DOHH2 (cell line): ENCODE measurements at regions not wholly inside any gene's neighbourhood (a gene's known extent, or its start where the extent isn't known, plus 50 kb on each side); places are given as distances from the start of the nearest gene placed in this dataset.

Source experiments
- H3F3A ChIP-seq: fragments of 200-600 bp; sonication (generic), shearing (Covaris generic); 2 replicates; pipeline ENCODE4 v1.6.0; 2016; ENCODE audit warnings: antibody characterized with exemption, mild to moderate bottlenecking; ENCODE audit not compliant: control insufficient read depth, insufficient read depth
- H3K27ac ChIP-seq: fragments of 200-600 bp; sonication (generic); 2 replicates; pipeline ENCODE4 v1.5.1; 2014; ENCODE audit warnings: low read depth, mild to moderate bottlenecking, low read length, moderate library complexity
- H3K27me3 ChIP-seq: fragments of 200-600 bp; sonication (generic); 2 replicates; pipeline ENCODE4 v1.6.1; 2014; ENCODE audit warnings: mild to moderate bottlenecking, low read length, mixed read lengths; ENCODE audit not compliant: control insufficient read depth
- H3K36me3 ChIP-seq: fragments of 200-600 bp; sonication (generic); 2 replicates; pipeline ENCODE4 v1.6.1; 2014; ENCODE audit warnings: mild to moderate bottlenecking, low read length, moderate library complexity, mixed read lengths; ENCODE audit not compliant: control insufficient read depth
- H3K4me1 ChIP-seq: fragments of 200-600 bp; sonication (generic); 2 replicates; pipeline ENCODE4 v1.6.1; 2014; ENCODE audit warnings: mild to moderate bottlenecking, low read length, mixed read lengths; ENCODE audit not compliant: control insufficient read depth
- H3K4me2 ChIP-seq: fragments of 200-600 bp; sonication (generic); 2 replicates; pipeline ENCODE4 v1.6.0; 2014; ENCODE audit warnings: mild to moderate bottlenecking, low read length, moderate library complexity
- H3K4me3 ChIP-seq: fragments of 200-600 bp; sonication (generic); 2 replicates; pipeline ENCODE4 v1.5.1; 2014; ENCODE audit warnings: mild to moderate bottlenecking, low read length, mixed read lengths
- H3K79me2 ChIP-seq: fragments of 200-600 bp; sonication (generic); 2 replicates; pipeline ENCODE4 v1.6.1; 2014; ENCODE audit warnings: mild to moderate bottlenecking, low read length, mixed read lengths; ENCODE audit not compliant: control insufficient read depth
- H3K9me2 ChIP-seq: fragments of 200-600 bp; sonication (generic); replicated peaks from 2 replicates; pipeline ENCODE4 v1.6.1; 2014; ENCODE audit warnings: mild to moderate bottlenecking, low read length, mixed read lengths; ENCODE audit not compliant: control insufficient read depth
- H3K9me3 ChIP-seq: fragments of 200-600 bp; sonication (generic); 2 replicates; pipeline ENCODE4 v1.6.1; 2014; ENCODE audit warnings: antibody characterized with exemption, low read length, mixed read lengths; ENCODE audit not compliant: control insufficient read depth, insufficient read depth
- H4K20me1 ChIP-seq: fragments of 200-600 bp; sonication (generic); 2 replicates; pipeline ENCODE4 v1.6.0; 2014; ENCODE audit warnings: low read depth, mild to moderate bottlenecking, antibody characterized with exemption, low read length, moderate library complexity; ENCODE audit not compliant: control insufficient read depth, insufficient read depth
- CTCF ChIP-seq: fragments of 200-600 bp; sonication (generic); IDR thresholded peaks from one replicate; pipeline ENCODE4 v1.5.1; 2014; ENCODE audit warnings: antibody characterized with exemption, mild to moderate bottlenecking, low read depth, low read length; ENCODE audit not compliant: poor library complexity, severe bottlenecking
- EZH2phosphoT487 ChIP-seq: fragments of 200-600 bp; sonication (generic); IDR thresholded peaks from 2 replicates; pipeline ENCODE4 v1.6.1; 2017; ENCODE audit warnings: borderline replicate concordance, mild to moderate bottlenecking, antibody characterized with exemption, low read length, moderate library complexity, mixed read lengths

GRCh38 chr6:140285998-140286690 lies 911.7 kb upstream of the CITED2 start:
- H3K4me3 ChIP-seq: no peak overlapping the region
- no peaks in the 10 kb centered on the region for H3K9me3 ChIP-seq
- no peaks in the 10 kb centered on the region for H4K20me1 ChIP-seq
- no peaks in the 10 kb centered on the region for H3K27me3 ChIP-seq
- no peaks in the 10 kb centered on the region for H3K4me1 ChIP-seq
- no peaks in the 10 kb centered on the region for H3K36me3 ChIP-seq
- no peaks in the 10 kb centered on the region for H3K79me2 ChIP-seq
- TF ChIP-seq EZH2phosphoT487: no peak
- TF ChIP-seq CTCF: no peak
- no peak overlapping the region for H3K4me2 ChIP-seq
- no peak overlapping the region for H3K27ac ChIP-seq
- H3K9me2 ChIP-seq: no peaks in the 10 kb centered on the region
- no peaks in the 10 kb centered on the region for H3F3A ChIP-seq

GRCh38 chr6:140285471-140285870 lies 911.0 kb upstream of the CITED2 start:
- Histone ChIP-seq H3K4me1 (no peaks in the 10 kb centered on the region), H3K4me3 (no peak overlapping the region), H3K27me3 (no peaks in the 10 kb centered on the region), H3K79me2 (no peaks in the 10 kb centered on the region), H3K9me2 (no peaks in the 10 kb centered on the region), H3K36me3 (no peaks in the 10 kb centered on the region), H3K9me3 (no peaks in the 10 kb centered on the region), H4K20me1 (no peaks in the 10 kb centered on the region), H3K4me2 (no peak overlapping the region), H3F3A (no peaks in the 10 kb centered on the region), H3K27ac (no peak overlapping the region)
- TF ChIP-seq CTCF (no peak), EZH2phosphoT487 (no peak)

- Histone ChIP-seq H3K4me2 (no peak overlapping the region), H4K20me1 (no peaks in the 10 kb centered on the region), H3K4me3 (no peak overlapping the region), H3K9me2 (no peaks in the 10 kb centered on the region), H3K36me3 (no peaks in the 10 kb centered on the region), H3K4me1 (no peaks in the 10 kb centered on the region), H3K9me3 (no peaks in the 10 kb centered on the region), H3K27me3 (no peaks in the 10 kb centered on the region), H3K27ac (no peak overlapping the region), H3K79me2 (no peaks in the 10 kb centered on the region), H3F3A (no peaks in the 10 kb centered on the region)
- no peak for TF ChIP-seq CTCF
- no peak for TF ChIP-seq EZH2phosphoT487
Observed at GRCh38 chr6:140284871-140285270, 910.4 kb upstream of the CITED2 start.
